ENCODE measurements at regions not wholly inside any gene's neighbourhood (a gene's known extent, or its start where the extent isn't known, plus 50 kb on each side); places are given as distances from the start of the nearest gene placed in this dataset.
"Not testable (repeated sequence)": the region's sequence is repeated elsewhere in the genome, so short reads cannot be mapped to it uniquely, and the experiment has no call there.

DNA sequence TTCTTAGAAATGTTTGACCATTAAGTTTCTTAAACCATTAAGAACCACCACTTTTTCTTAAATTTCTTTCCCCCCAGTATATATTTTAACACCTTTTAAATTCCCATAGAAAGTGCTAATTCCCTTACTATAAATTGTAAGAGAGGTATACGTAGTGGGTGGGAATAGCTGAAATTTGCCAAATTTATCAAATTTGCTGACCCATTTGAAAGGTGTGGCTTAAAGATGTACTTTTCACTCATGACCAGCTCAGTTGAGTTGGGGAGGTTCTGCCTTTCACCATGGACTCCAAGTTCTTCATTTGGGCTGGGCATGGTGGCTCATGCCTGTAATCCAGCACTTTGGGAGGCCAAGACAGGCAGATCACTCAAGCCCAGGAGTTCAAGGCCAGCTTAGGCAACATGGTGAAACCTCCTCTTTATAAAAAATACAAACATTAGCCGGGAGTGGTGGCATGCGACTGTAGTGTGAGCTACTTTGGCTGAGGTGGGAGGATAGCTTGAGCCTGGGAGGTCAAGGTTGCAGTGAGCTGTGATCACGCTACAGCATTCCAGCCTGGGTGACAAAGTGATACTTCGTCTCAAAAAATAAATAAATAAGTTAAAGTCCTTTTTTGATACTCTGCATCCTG is 133.2 kb downstream of the MRPL57 start:
- H3K9me3 Mint-ChIP-seq, result no peaks in the 10 kb centered on the region
- no peaks in the 10 kb centered on the region for H3K36me3 Mint-ChIP-seq (ENCODE audit: low read depth)
- no peak overlapping the region for H3K27ac Mint-ChIP-seq
- no peaks in the 10 kb centered on the region for H3K4me1 Mint-ChIP-seq (ENCODE audit: low read depth)
- DNase-seq, result no peak
- H3K4me3 Mint-ChIP-seq, result no peak overlapping the region
- TF ChIP-seq, protein P1, sequence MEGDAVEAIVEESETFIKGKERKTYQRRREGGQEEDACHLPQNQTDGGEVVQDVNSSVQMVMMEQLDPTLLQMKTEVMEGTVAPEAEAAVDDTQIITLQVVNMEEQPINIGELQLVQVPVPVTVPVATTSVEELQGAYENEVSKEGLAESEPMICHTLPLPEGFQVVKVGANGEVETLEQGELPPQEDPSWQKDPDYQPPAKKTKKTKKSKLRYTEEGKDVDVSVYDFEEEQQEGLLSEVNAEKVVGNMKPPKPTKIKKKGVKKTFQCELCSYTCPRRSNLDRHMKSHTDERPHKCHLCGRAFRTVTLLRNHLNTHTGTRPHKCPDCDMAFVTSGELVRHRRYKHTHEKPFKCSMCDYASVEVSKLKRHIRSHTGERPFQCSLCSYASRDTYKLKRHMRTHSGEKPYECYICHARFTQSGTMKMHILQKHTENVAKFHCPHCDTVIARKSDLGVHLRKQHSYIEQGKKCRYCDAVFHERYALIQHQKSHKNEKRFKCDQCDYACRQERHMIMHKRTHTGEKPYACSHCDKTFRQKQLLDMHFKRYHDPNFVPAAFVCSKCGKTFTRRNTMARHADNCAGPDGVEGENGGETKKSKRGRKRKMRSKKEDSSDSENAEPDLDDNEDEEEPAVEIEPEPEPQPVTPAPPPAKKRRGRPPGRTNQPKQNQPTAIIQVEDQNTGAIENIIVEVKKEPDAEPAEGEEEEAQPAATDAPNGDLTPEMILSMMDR (IDR thresholded peaks at IDR 0.05), result no peak
- no peaks in the 10 kb centered on the region; the same call in 1 of the 2 replicates for H3K27me3 Mint-ChIP-seq (ENCODE audit: insufficient read depth)

DNA sequence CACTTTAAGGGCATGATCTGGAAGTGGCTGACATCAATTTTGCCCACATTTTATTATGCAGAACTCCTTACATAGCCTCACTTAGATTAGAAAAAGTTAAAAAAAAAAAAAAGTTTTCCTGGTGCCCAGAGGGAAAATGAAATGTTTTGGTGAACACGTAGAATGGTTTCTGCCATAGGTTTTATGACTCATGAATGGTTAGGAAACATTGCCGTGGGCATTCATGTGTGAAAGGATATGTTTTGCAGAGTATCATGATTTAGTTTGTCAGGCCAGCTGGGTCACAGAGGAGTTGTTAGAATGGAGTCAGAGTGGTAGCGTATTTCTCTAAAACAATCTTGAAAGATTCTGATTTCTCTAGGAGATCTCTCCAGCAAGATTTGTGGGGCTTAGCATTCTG is 133.8 kb downstream of the MRPL57 start:
- Mint-ChIP-seq H3K9me3 (no peaks in the 10 kb centered on the region), H3K27ac (no peak overlapping the region), H3K27me3 (ENCODE audit: insufficient read depth) (no peaks in the 10 kb centered on the region; the same call in 1 of the 2 replicates), H3K4me3 (no peak overlapping the region), H3K4me1 (ENCODE audit: low read depth) (no peaks in the 10 kb centered on the region), H3K36me3 (ENCODE audit: low read depth) (no peaks in the 10 kb centered on the region)
- DNase-seq, result peak; percentile 11
- TF ChIP-seq, protein P1 (IDR thresholded peaks at IDR 0.05), result no peak

DNA sequence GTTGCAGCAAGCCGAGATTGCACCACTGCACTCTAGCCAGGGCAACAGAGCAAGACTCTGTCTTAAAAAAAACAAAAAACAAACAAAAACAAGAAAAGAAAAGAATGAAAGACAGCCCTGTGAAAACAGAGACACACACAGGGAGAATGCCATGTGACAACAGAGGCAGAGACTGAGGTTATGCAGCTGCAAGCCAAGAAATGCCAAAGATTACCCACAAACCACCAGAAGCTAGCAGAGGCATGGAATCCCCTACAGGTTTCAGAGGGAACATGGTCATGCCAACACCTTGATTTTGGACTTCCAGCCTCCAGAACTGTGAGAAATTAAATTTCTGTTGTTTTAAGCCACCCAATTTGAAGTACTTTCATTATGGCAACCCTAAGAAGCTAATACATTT is 138.5 kb downstream of the MRPL57 start:
- H3K27ac Mint-ChIP-seq; H3K36me3 Mint-ChIP-seq (ENCODE audit: low read depth); H3K9me3 Mint-ChIP-seq; DNase-seq; H3K4me1 Mint-ChIP-seq (ENCODE audit: low read depth); H3K27me3 Mint-ChIP-seq (ENCODE audit: insufficient read depth); H3K4me3 Mint-ChIP-seq: not testable (repeated sequence)

DNA sequence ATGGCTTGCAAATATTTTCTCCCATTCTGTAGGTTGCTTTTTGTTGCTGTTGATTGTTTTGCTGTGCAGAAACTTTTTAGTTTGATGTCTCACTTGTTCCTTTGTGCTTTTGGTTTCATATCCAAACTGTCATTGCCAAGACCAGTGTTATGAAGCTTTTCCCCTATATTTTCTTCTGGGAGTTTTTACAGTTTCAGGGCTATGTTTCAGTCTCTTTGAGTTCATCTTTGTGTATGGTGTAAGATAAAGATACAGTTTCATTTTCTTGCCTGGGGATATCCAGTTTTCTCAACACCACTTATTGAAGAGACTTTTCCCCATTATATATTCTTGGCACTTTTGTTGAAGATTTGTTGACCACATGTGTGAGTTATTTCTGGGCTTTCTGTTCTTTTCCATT is 139.9 kb downstream of the MRPL57 start:
- Mint-ChIP-seq H3K4me3 (no peak overlapping the region), H3K9me3 (no peaks in the 10 kb centered on the region), H3K4me1 (ENCODE audit: low read depth) (no peaks in the 10 kb centered on the region), H3K27me3 (ENCODE audit: insufficient read depth) (no peaks in the 10 kb centered on the region), H3K27ac (no peak overlapping the region), H3K36me3 (ENCODE audit: low read depth) (no peaks in the 10 kb centered on the region)
- TF ChIP-seq, protein P1 (IDR thresholded peaks at IDR 0.05), result no peak
- no peak for DNase-seq

DNA sequence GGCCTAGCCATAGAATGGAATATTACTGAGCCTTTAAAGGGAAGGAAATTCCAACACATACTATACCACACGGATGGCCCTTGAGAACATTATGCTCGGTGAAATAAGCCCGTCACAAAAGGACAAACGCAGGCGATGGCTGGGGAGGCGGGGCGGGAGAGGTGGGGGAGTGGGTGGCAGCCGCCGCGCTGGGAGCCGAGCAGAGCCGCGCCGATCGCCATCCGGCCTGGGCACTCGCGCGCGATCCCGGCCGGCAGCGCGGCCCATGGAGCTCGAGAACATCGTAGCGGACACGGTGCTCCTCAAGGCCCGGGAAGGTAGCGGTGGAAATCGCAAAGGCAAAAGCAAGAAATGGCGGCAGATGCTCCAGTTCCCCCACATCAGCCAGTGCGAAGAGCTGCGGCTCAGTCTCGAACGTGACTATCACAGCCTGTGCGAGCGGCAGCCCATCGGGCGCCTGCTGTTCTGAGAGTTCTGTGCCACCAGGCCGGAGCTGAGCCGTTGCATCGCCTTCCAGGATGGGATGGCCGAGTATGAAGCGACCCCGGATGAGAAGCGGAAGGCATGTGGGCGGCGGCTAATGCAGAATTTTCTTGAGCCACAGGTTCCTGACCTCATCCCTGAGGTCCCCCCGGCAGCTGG is 140.1 kb downstream of the ZDHHC20 start:
- TF ChIP-seq, protein P1 (IDR thresholded peaks at IDR 0.05), result no peak
- H3K27ac Mint-ChIP-seq, result no peak overlapping the region
- DNase-seq, result no peak
- H3K9me3 Mint-ChIP-seq, result no peaks in the 10 kb centered on the region
- no peaks in the 10 kb centered on the region for H3K36me3 Mint-ChIP-seq (ENCODE audit: low read depth)
- H3K4me1 Mint-ChIP-seq (ENCODE audit: low read depth), result no peaks in the 10 kb centered on the region
- no peaks in the 10 kb centered on the region; the same call in 1 of the 2 replicates for H3K27me3 Mint-ChIP-seq (ENCODE audit: insufficient read depth)
- H3K4me3 Mint-ChIP-seq, result no peak overlapping the region

DNA sequence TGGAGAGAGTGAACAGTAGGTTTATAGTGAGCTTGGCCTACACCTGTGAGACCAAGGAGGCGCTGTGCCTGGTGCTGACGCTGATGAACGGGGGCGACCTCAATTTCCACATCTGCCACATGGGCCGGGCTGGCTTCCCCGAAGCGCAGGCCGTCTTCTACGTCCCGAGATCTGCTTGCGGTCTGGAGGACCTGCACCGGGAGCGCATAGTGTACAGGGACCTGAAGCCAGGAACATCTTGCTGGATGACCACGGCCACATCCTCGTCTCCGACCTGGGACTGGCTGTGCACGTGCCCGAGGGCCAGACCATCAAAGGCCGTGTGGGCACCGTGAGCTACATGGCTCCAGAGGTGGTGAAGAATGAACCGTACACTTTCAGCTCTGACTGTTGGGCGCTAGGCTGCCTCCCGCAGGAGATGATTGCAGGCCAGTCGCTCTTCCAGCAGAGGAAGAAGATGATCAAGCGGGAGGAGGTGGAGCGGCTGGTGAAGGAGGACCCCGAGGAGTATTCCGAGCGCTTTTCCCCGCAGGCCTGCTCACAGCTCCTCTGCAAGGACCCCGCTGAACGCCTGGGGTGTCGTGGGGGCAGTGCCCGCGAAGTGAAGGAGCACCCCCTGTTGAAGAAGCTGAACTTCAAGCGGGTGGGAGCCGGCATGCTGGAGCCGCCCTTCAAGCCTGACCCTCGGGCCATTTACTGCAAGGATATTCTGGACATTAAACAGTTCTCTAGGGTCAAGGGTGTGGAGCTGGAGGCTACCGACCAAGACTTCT is 139.0 kb downstream of the ZDHHC20 start:
- no peaks in the 10 kb centered on the region for H3K4me1 Mint-ChIP-seq (ENCODE audit: low read depth)
- H3K36me3 Mint-ChIP-seq (ENCODE audit: low read depth), result no peaks in the 10 kb centered on the region
- H3K27me3 Mint-ChIP-seq (ENCODE audit: insufficient read depth), result peaks cover 2% of the 10 kb centered on the region; the same call in 1 of the 2 replicates
- H3K9me3 Mint-ChIP-seq, result no peaks in the 10 kb centered on the region
- TF ChIP-seq, protein P1 (IDR thresholded peaks at IDR 0.05), result no peak
- H3K4me3 Mint-ChIP-seq, result no peak overlapping the region
- DNase-seq, result no peak
- no peak overlapping the region for H3K27ac Mint-ChIP-seq

Measured in HFFc6 (cell line).